GM23338 (cell line): ENCODE measurements at regions not wholly inside any gene's neighbourhood (a gene's known extent, or its start where the extent isn't known, plus 50 kb on each side); places are given as distances from the start of the nearest gene placed in this dataset.

Source experiments
- ATAC-seq: fragments of 200-7000 bp; cut with Tn5 transposase; 3 replicates; pipeline ENCODE4 v1.9.1; 2020
- DNase-seq: peaks from one replicate; pipeline ENCODE4 v3.0.0-alpha.2; 2015; ENCODE audit warnings: low spot score
- H2AFZ ChIP-seq: fragments of 200-600 bp; sonication (generic); 2 replicates; pipeline ENCODE4 v1.8.0; 2016; ENCODE audit warnings: antibody characterized with exemption, mild to moderate bottlenecking, moderate library complexity
- H3F3A ChIP-seq: fragments of 200-600 bp; sonication (generic); replicated peaks from 2 replicates; pipeline ENCODE4 v1.8.0; 2017; ENCODE audit warnings: antibody characterized with exemption, mixed run types, low read depth
- H3K27ac ChIP-seq: fragments of 200-600 bp; sonication (generic); 2 replicates; pipeline ENCODE4 v1.6.1; 2016; ENCODE audit warnings: low read depth
- H3K27me3 ChIP-seq: fragments of 200-600 bp; sonication (generic); 2 replicates; pipeline ENCODE4 v1.8.0; 2016; ENCODE audit warnings: mild to moderate bottlenecking, mixed run types, moderate library complexity; ENCODE audit not compliant: insufficient read depth
- H3K36me3 ChIP-seq: fragments of 200-600 bp; sonication (generic); 2 replicates; pipeline ENCODE4 v1.8.0; 2016; ENCODE audit warnings: mild to moderate bottlenecking; ENCODE audit not compliant: insufficient read depth
- H3K4me1 ChIP-seq: fragments of 200-600 bp; sonication (generic); 2 replicates; pipeline ENCODE4 v1.8.0; 2016; ENCODE audit warnings: mild to moderate bottlenecking, moderate library complexity; ENCODE audit not compliant: insufficient read depth
- H3K4me2 ChIP-seq: fragments of 200-600 bp; sonication (generic); 2 replicates; pipeline ENCODE4 v1.7.1; 2017; ENCODE audit warnings: mixed run types
- H3K4me3 ChIP-seq: fragments of 200-600 bp; sonication (generic); 2 replicates; pipeline ENCODE4 v1.6.1; 2016; ENCODE audit warnings: mixed run types
- H3K79me2 ChIP-seq: fragments of 200-600 bp; sonication (generic); replicated peaks from 2 replicates; pipeline ENCODE4 v1.8.0; 2017; ENCODE audit warnings: mild to moderate bottlenecking; ENCODE audit not compliant: insufficient read depth
- H3K9me2 ChIP-seq: fragments of 200-600 bp; sonication (generic); 2 replicates; pipeline ENCODE4 v1.8.0; 2017; ENCODE audit not compliant: insufficient read depth
- H4K20me1 ChIP-seq: fragments of 200-600 bp; sonication (generic); replicated peaks from 2 replicates; pipeline ENCODE4 v1.8.0; 2017; ENCODE audit warnings: mild to moderate bottlenecking; ENCODE audit not compliant: insufficient read depth
- H3K27ac Mint-ChIP-seq: 2 replicates; pipeline ENCODE4 v1.8.0; 2020; ENCODE audit warnings: inconsistent platforms, mild to moderate bottlenecking, moderate library complexity, mixed read lengths
- H3K27me3 Mint-ChIP-seq: 3 replicates; pipeline ENCODE4 v1.8.0; 2022; ENCODE audit warnings: low read depth, mild to moderate bottlenecking, moderate library complexity, mixed read lengths, inconsistent platforms; ENCODE audit not compliant: insufficient read depth, poor library complexity
- H3K36me3 Mint-ChIP-seq: 3 replicates; pipeline ENCODE4 v1.8.0; 2021; ENCODE audit warnings: low read depth, mild to moderate bottlenecking, inconsistent platforms, moderate library complexity, mixed read lengths
- H3K4me1 Mint-ChIP-seq: 3 replicates; pipeline ENCODE4 v1.8.0; 2020; ENCODE audit warnings: mild to moderate bottlenecking, inconsistent platforms, mixed read lengths
- H3K4me3 Mint-ChIP-seq: 3 replicates; pipeline ENCODE4 v1.8.0; 2021; ENCODE audit warnings: moderate library complexity, mild to moderate bottlenecking, inconsistent platforms, mixed read lengths
- H3K9me3 Mint-ChIP-seq: 3 replicates; pipeline ENCODE4 v1.8.0; 2020; ENCODE audit warnings: moderate library complexity, mild to moderate bottlenecking, inconsistent platforms, mixed read lengths
- CREB1 ChIP-seq: fragments of 250-450 bp; sonication (Bioruptor Pico); IDR thresholded peaks from 2 replicates; pipeline ENCODE4 v1.5.0; 2020; ENCODE audit warnings: low read depth, mild to moderate bottlenecking, moderate library complexity
- CTCF ChIP-seq, 2 experiments: fragments of 200-600 bp in 1 of 2; sonication (generic) in 1 of 2; conservative IDR thresholded peaks; 2 replicates each; pipeline versions ENCODE4 v1.5.1 to v1.6.1; 2016 to 2017; ENCODE audit warnings: antibody characterized with exemption in 2 of 2, low read depth in 2 of 2, mild to moderate bottlenecking in 2 of 2, moderate library complexity in 1 of 2
- ETS1 ChIP-seq: IDR thresholded peaks from 2 replicates; pipeline ENCODE4 v1.6.1; 2016; ENCODE audit warnings: antibody characterized with exemption
- EZH2 ChIP-seq: fragments of 200-600 bp; sonication (generic); IDR thresholded peaks from one replicate; pipeline ENCODE4 v1.8.0; 2017; ENCODE audit warnings: antibody characterized with exemption, mild to moderate bottlenecking, low read depth; ENCODE audit not compliant: unreplicated experiment
- EZH2phosphoT487 ChIP-seq: fragments of 200-600 bp; sonication (generic); IDR thresholded peaks from one replicate; pipeline ENCODE4 v1.8.1; 2018; ENCODE audit warnings: antibody characterized with exemption; ENCODE audit not compliant: unreplicated experiment
- JUNB ChIP-seq: IDR thresholded peaks from one replicate; pipeline ENCODE4 v1.6.1; 2016; ENCODE audit warnings: antibody characterized with exemption; ENCODE audit not compliant: unreplicated experiment
- POLR2AphosphoS5 ChIP-seq: IDR thresholded peaks from 2 replicates; pipeline ENCODE4 v1.6.1; 2016; ENCODE audit warnings: antibody characterized with exemption, low read depth
- ZNF114 ChIP-seq: fragments of 250-450 bp; sonication (Bioruptor Pico); IDR thresholded peaks from 2 replicates; pipeline ENCODE4 v1.5.0; 2020; ENCODE audit warnings: mild to moderate bottlenecking, moderate library complexity
- ZNF331 ChIP-seq: fragments of 250-450 bp; sonication (Bioruptor Pico); IDR thresholded peaks from 2 replicates; pipeline ENCODE4 v1.5.0; 2020; ENCODE audit warnings: low read depth, mild to moderate bottlenecking, moderate library complexity

GRCh38 chr18:22697561-22697960 lies 235.6 kb upstream of the RBBP8 start:
- Histone ChIP-seq H3K27me3 (no peaks in the 10 kb centered on the region), H2AFZ (no peak overlapping the region), H4K20me1 (no peaks in the 10 kb centered on the region), H3F3A (no peaks in the 10 kb centered on the region), H3K36me3 (no peaks in the 10 kb centered on the region), H3K4me2 (no peak overlapping the region), H3K4me1 (peaks cover 5% of the 10 kb centered on the region), H3K27ac (no peak overlapping the region), H3K79me2 (no peaks in the 10 kb centered on the region), H3K9me2 (no peaks in the 10 kb centered on the region; the same call in 1 of the 2 replicates), H3K4me3 (no peak overlapping the region)
- no peak for TF ChIP-seq JUNB
- TF ChIP-seq CTCF (conservative IDR thresholded peaks at IDR 0.05; ENCODE audit: low read depth in 2 of 2): no peak
- no peak for TF ChIP-seq CREB1 (CRISPR knock-in tag)
- TF ChIP-seq ETS1: no peak
- peaks cover 5% of the 10 kb centered on the region for H3K4me1 Mint-ChIP-seq
- no peak for ATAC-seq
- no peaks in the 10 kb centered on the region for H3K36me3 Mint-ChIP-seq
- no peak for DNase-seq
- H3K27ac Mint-ChIP-seq: no peak overlapping the region
- peaks cover 4% of the 10 kb centered on the region for H3K27me3 Mint-ChIP-seq
- no peak overlapping the region for H3K4me3 Mint-ChIP-seq
- no peaks in the 10 kb centered on the region for H3K9me3 Mint-ChIP-seq

GRCh38 chr18:22698711-22699110 lies 234.4 kb upstream of the RBBP8 start:
- ATAC-seq: no peak
- no peak for TF ChIP-seq CREB1 (CRISPR knock-in tag)
- no peak for TF ChIP-seq POLR2AphosphoS5
- TF ChIP-seq ZNF114 (CRISPR knock-in tag): no peak
- TF ChIP-seq ZNF331 (CRISPR knock-in tag): no peak
- no peak overlapping the region for H3K4me3 ChIP-seq
- no peak overlapping the region for H3K4me2 ChIP-seq
- H4K20me1 ChIP-seq: no peaks in the 10 kb centered on the region
- no peaks in the 10 kb centered on the region for H3F3A ChIP-seq
- no peak overlapping the region for H3K27ac Mint-ChIP-seq
- no peaks in the 10 kb centered on the region for H3K36me3 ChIP-seq
- no peaks in the 10 kb centered on the region for H3K79me2 ChIP-seq
- H3K4me1 ChIP-seq: no peaks in the 10 kb centered on the region
- no peak for DNase-seq
- H3K4me1 Mint-ChIP-seq: peaks cover 3% of the 10 kb centered on the region; the same call in 2 of the 3 replicates
- no peaks in the 10 kb centered on the region for H3K9me3 Mint-ChIP-seq
- no peaks in the 10 kb centered on the region for H3K27me3 ChIP-seq
- no peak overlapping the region for H3K27ac ChIP-seq
- no peaks in the 10 kb centered on the region for H3K36me3 Mint-ChIP-seq
- H3K4me3 Mint-ChIP-seq: no peak overlapping the region
- H2AFZ ChIP-seq: no peak overlapping the region
- no peaks in the 10 kb centered on the region; the same call in 1 of the 2 replicates for H3K9me2 ChIP-seq
- peaks cover 2% of the 10 kb centered on the region for H3K27me3 Mint-ChIP-seq

- Mint-ChIP-seq H3K27ac (no peak overlapping the region), H3K4me1 (peaks cover 3% of the 10 kb centered on the region; the same call in 2 of the 3 replicates), H3K36me3 (no peaks in the 10 kb centered on the region), H3K4me3 (no peak overlapping the region), H3K9me3 (no peaks in the 10 kb centered on the region), H3K27me3 (peaks cover 2% of the 10 kb centered on the region)
- H2AFZ ChIP-seq: no peak overlapping the region
- no peak for ATAC-seq
- DNase-seq: no peak
- no peak for TF ChIP-seq ZNF331 (CRISPR knock-in tag)
- no peak for TF ChIP-seq CTCF (conservative IDR thresholded peaks at IDR 0.05; ENCODE audit: low read depth in 2 of 2)
- TF ChIP-seq EZH2phosphoT487: no peak
- TF ChIP-seq ZNF114 (CRISPR knock-in tag): no peak
- no peak for TF ChIP-seq ETS1
- TF ChIP-seq EZH2: no peak
- no peaks in the 10 kb centered on the region for H3K79me2 ChIP-seq
- no peak overlapping the region for H3K4me3 ChIP-seq
- no peaks in the 10 kb centered on the region for H3K4me1 ChIP-seq
- no peaks in the 10 kb centered on the region for H3K27me3 ChIP-seq
- H3F3A ChIP-seq: no peaks in the 10 kb centered on the region
- no peak overlapping the region for H3K4me2 ChIP-seq
- no peak overlapping the region for H3K27ac ChIP-seq
- no peaks in the 10 kb centered on the region for H3K36me3 ChIP-seq
- no peaks in the 10 kb centered on the region; the same call in 1 of the 2 replicates for H3K9me2 ChIP-seq
- no peaks in the 10 kb centered on the region for H4K20me1 ChIP-seq
These were observed 233.5 kb upstream of the RBBP8 start for GRCh38 chr18:22699629-22700028.
